ENCODE measurements at regions not wholly inside any gene's neighbourhood (a gene's known extent, or its start where the extent isn't known, plus 50 kb on each side); places are given as distances from the start of the nearest gene placed in this dataset.

DNA sequence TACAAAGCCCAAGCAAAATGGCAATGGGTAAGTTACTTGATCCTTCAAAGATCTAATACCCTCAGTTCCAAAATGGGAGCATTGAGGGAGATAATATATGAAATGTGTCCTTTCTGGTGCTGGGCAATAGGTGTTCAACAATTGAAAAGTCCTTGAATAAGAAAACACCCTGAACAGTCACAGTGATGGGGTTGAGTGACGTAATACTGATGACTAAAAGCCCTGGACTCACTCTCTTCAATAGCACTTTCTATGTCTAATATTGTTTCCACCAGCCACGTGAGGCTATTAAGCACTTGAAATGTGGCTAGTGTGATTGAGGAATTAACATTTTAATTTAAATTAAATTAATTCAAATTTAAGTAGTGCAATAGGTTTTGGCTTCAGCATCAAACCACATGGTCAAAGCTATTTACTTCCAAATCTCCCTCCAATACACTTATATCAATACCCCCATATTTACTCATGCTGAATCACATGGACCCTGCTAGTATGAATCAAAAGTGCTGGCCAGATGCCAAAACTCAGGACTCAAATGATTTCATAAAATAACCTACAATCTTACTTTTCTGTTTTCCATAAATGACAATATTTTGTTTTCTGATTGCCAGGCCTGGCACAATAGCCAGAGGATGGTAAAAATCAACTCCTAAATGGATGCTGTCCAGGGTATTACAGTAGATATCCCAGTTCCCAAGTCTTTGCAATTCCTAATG is 516.2 kb downstream of the HAPSTR1 start:
- in situ Hi-C loops (cut with HindIII; ENCODE audit: low pct_unique_long_range_greater_than_20kb, low sequenced_read_pairs) = no loop called here
- TF ChIP-seq POLR2AphosphoS5 (IDR thresholded peaks at IDR 0.05; ENCODE audit: low read depth, low read length) (no peak), TCF7L2 (IDR thresholded peaks at IDR 0.05; ENCODE audit: low read depth, low read length) (no peak), SIN3A (IDR thresholded peaks at IDR 0.05; ENCODE audit: borderline replicate concordance, insufficient read depth, low read depth, low read length) (no peak)
- TF ChIP-seq, protein P1, sequence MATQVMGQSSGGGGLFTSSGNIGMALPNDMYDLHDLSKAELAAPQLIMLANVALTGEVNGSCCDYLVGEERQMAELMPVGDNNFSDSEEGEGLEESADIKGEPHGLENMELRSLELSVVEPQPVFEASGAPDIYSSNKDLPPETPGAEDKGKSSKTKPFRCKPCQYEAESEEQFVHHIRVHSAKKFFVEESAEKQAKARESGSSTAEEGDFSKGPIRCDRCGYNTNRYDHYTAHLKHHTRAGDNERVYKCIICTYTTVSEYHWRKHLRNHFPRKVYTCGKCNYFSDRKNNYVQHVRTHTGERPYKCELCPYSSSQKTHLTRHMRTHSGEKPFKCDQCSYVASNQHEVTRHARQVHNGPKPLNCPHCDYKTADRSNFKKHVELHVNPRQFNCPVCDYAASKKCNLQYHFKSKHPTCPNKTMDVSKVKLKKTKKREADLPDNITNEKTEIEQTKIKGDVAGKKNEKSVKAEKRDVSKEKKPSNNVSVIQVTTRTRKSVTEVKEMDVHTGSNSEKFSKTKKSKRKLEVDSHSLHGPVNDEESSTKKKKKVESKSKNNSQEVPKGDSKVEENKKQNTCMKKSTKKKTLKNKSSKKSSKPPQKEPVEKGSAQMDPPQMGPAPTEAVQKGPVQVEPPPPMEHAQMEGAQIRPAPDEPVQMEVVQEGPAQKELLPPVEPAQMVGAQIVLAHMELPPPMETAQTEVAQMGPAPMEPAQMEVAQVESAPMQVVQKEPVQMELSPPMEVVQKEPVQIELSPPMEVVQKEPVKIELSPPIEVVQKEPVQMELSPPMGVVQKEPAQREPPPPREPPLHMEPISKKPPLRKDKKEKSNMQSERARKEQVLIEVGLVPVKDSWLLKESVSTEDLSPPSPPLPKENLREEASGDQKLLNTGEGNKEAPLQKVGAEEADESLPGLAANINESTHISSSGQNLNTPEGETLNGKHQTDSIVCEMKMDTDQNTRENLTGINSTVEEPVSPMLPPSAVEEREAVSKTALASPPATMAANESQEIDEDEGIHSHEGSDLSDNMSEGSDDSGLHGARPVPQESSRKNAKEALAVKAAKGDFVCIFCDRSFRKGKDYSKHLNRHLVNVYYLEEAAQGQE (IDR thresholded peaks at IDR 0.05; ENCODE audit: insufficient read depth in 1 of 2, low read depth in 2 of 2, low read length in 1 of 2) = no peak
- TF ChIP-seq, protein P2, sequence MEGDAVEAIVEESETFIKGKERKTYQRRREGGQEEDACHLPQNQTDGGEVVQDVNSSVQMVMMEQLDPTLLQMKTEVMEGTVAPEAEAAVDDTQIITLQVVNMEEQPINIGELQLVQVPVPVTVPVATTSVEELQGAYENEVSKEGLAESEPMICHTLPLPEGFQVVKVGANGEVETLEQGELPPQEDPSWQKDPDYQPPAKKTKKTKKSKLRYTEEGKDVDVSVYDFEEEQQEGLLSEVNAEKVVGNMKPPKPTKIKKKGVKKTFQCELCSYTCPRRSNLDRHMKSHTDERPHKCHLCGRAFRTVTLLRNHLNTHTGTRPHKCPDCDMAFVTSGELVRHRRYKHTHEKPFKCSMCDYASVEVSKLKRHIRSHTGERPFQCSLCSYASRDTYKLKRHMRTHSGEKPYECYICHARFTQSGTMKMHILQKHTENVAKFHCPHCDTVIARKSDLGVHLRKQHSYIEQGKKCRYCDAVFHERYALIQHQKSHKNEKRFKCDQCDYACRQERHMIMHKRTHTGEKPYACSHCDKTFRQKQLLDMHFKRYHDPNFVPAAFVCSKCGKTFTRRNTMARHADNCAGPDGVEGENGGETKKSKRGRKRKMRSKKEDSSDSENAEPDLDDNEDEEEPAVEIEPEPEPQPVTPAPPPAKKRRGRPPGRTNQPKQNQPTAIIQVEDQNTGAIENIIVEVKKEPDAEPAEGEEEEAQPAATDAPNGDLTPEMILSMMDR (IDR thresholded peaks at IDR 0.05) = no peak
- BruUV-seq (replicated peaks) = no TSS peak
- intact Hi-C loops (cut with micrococcal nuclease; ENCODE audit: unreplicated experiment) = no loop called here
- Histone ChIP-seq H3K36me3 (ENCODE audit: control insufficient read depth, insufficient read depth, low read length) (no peaks in the 10 kb centered on the region), H3K27ac (ENCODE audit: low read length) (no peak overlapping the region), H3K4me1 (ENCODE audit: control insufficient read depth, insufficient read depth, low read length) (no peaks in the 10 kb centered on the region), H3K4me3 (ENCODE audit: low read depth in 2 of 2, low read length in 2 of 2) (no peak overlapping the region), H3K9me3 (ENCODE audit: control insufficient read depth, insufficient read depth, low read depth, low read length) (no peaks in the 10 kb centered on the region), H3K27me3 (ENCODE audit: control insufficient read depth, insufficient read depth, low read length) (no peaks in the 10 kb centered on the region)
- ChIA-PET CTCF (no interaction called here), POLR2A (no interaction called here)
- DNase-seq (ENCODE audit: low read depth, low spot score) = no peak
- ATAC-seq = no peak

DNA sequence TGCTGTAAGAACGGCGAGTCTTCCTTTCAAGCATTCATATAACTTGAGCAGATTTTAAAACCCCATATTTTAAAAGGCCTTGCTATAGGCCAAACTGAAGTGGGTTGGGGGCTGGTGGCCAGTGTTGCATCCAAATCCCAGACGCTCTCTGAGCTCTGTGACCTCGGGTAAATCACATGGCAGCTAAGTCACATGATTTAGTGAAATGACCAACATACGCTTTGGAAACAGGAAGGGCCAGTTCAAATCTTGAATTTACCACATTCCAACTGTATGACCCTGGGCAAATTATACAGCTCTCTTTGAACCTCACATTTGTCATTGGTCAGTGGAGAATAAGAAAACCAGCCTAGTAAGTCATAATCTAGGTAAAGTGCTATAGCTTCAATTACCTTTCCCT is 519.3 kb downstream of the HAPSTR1 start:
- Histone ChIP-seq H3K9me3 (ENCODE audit: control insufficient read depth, insufficient read depth, low read depth, low read length) (no peaks in the 10 kb centered on the region), H3K27me3 (ENCODE audit: control insufficient read depth, insufficient read depth, low read length) (no peaks in the 10 kb centered on the region), H3K4me3 (ENCODE audit: low read depth in 2 of 2, low read length in 2 of 2) (no peak overlapping the region), H3K4me1 (ENCODE audit: control insufficient read depth, insufficient read depth, low read length) (no peaks in the 10 kb centered on the region), H3K27ac (ENCODE audit: low read length) (no peak overlapping the region), H3K36me3 (ENCODE audit: control insufficient read depth, insufficient read depth, low read length) (no peaks in the 10 kb centered on the region)
- no TSS peak for BruUV-seq (replicated peaks)
- POLR2A ChIA-PET = no interaction called here
- intact Hi-C loops (cut with micrococcal nuclease; ENCODE audit: unreplicated experiment) = no loop called here
- no peak for ATAC-seq
- CTCF ChIA-PET = no interaction called here
- TF ChIP-seq TCF7L2 (IDR thresholded peaks at IDR 0.05; ENCODE audit: low read depth, low read length) (no peak), SIN3A (IDR thresholded peaks at IDR 0.05; ENCODE audit: borderline replicate concordance, insufficient read depth, low read depth, low read length) (no peak), POLR2AphosphoS5 (IDR thresholded peaks at IDR 0.05; ENCODE audit: low read depth, low read length) (no peak)
- TF ChIP-seq, protein P2 (IDR thresholded peaks at IDR 0.05) = no peak
- TF ChIP-seq, protein P1 (IDR thresholded peaks at IDR 0.05; ENCODE audit: insufficient read depth in 1 of 2, low read depth in 2 of 2, low read length in 1 of 2) = no peak
- DNase-seq (ENCODE audit: low read depth, low spot score) = no peak
- in situ Hi-C loops (cut with HindIII; ENCODE audit: low pct_unique_long_range_greater_than_20kb, low sequenced_read_pairs) = no loop called here
